Activated CD4-positive, alpha-beta T cell treated with anti-CD3 and anti-CD28 coated beads, Interleukin-2, amount 10 ng/mL, durations not matched to agents 7 days and 5 days (primary cell): ENCODE measurements at regions not wholly inside any gene's neighbourhood (a gene's known extent, or its start where the extent isn't known, plus 50 kb on each side); places are given as distances from the start of the nearest gene placed in this dataset.

Source experiments
- CTCF ChIA-PET: fragments of 350-600 bp; sonication (Branson Sonifier 250); formaldehyde crosslinking; loops from one replicate; lab custom pipeline; 2021; ENCODE audit warnings: antibody characterized with exemption; lab: Charles Lee
- POLR2A ChIA-PET: fragments of 350-600 bp; sonication (Branson Sonifier 250); formaldehyde crosslinking; loops from one replicate; lab custom pipeline; 2021; ENCODE audit warnings: antibody characterized with exemption; lab: Charles Lee
- DNase-seq: peaks from one replicate; pipeline ENCODE4 v3.0.0-alpha.2; 2020
- H3K27ac Mint-ChIP-seq: one replicate; pipeline ENCODE4 v1.8.0; 2021; ENCODE audit warnings: mild to moderate bottlenecking, moderate library complexity, mixed read lengths
- H3K27me3 Mint-ChIP-seq: one replicate; pipeline ENCODE4 v1.8.0; 2021; ENCODE audit warnings: mixed read lengths
- H3K36me3 Mint-ChIP-seq: one replicate; pipeline ENCODE4 v1.8.0; 2021; ENCODE audit warnings: low read depth, mixed read lengths
- H3K4me1 Mint-ChIP-seq: one replicate; pipeline ENCODE4 v1.8.0; 2021; ENCODE audit warnings: mixed read lengths
- H3K4me3 Mint-ChIP-seq: one replicate; pipeline ENCODE4 v1.8.0; 2021; ENCODE audit warnings: mild to moderate bottlenecking, moderate library complexity, mixed read lengths
- H3K9me3 Mint-ChIP-seq: one replicate; pipeline ENCODE4 v1.8.0; 2021; ENCODE audit warnings: mixed read lengths

DNA sequence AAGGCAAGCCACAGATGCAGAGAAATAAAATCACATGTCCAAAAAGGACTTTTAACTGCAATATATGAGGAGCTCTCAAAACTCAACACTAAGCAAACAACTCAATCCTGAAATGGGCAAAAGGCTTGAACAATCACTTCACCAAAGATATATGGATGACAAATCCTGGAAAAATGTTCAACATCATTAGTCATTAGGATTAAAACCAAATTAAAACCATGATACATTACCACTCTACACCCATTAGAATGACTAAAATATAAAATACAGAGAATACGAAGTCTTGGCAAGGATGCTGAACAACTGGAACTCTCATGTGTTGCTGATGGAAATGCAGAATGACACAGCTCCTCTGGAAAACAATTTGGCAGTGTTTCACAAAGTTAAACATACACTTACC, 277.4 kb downstream of the TLE1 start:
- Mint-ChIP-seq H3K27ac (no peak overlapping the region), H3K4me1 (no peaks in the 10 kb centered on the region), H3K27me3 (no peaks in the 10 kb centered on the region), H3K9me3 (no peaks in the 10 kb centered on the region), H3K36me3 (no peaks in the 10 kb centered on the region), H3K4me3 (no peak overlapping the region)
- no peak for DNase-seq
- POLR2A ChIA-PET = no interaction called here
- CTCF ChIA-PET = no interaction called here

GRCh38 chr9:81410201-81410600, 279.1 kb downstream of the TLE1 start:
- H3K9me3 Mint-ChIP-seq = no peaks in the 10 kb centered on the region
- H3K4me3 Mint-ChIP-seq = no peak overlapping the region
- H3K4me1 Mint-ChIP-seq = no peaks in the 10 kb centered on the region
- no peaks in the 10 kb centered on the region for H3K36me3 Mint-ChIP-seq
- H3K27me3 Mint-ChIP-seq = no peaks in the 10 kb centered on the region
- ChIA-PET POLR2A (no interaction called here), CTCF (no interaction called here)
- H3K27ac Mint-ChIP-seq = no peak overlapping the region
- DNase-seq = no peak

DNA sequence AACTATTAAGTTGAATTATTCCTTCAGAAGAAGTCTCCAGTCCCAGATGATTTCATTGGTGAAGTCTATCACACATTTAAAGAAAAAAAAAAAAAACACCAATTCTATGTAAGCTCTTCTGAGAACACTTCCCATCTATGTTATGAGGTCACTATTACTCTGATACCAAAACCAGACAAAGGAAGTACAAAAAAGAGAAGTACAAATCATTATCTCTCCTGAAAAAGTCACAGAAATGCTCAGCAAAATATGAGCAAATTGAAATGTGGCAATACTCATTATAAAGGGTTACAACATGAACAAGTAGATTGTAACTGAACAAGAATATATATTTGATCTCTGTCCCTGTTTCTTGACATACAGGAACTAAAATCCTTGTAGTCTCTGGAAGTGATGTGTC, 280.4 kb downstream of the TLE1 start:
- ChIA-PET POLR2A (no interaction called here), CTCF (interaction anchor here (0.6 kb wide), 1 partner anchor 10 kb away, joined by 3 read pairs; no protein-coding TSS in a partner anchor)
- Mint-ChIP-seq H3K9me3 (no peaks in the 10 kb centered on the region), H3K27me3 (no peaks in the 10 kb centered on the region), H3K4me3 (no peak overlapping the region), H3K27ac (no peak overlapping the region), H3K4me1 (no peaks in the 10 kb centered on the region), H3K36me3 (no peaks in the 10 kb centered on the region)
- no peak for DNase-seq

GRCh38 chr9:81404931-81405598, 284.3 kb downstream of the TLE1 start:
- POLR2A ChIA-PET = no interaction called here
- no peak overlapping the region for H3K27ac Mint-ChIP-seq
- CTCF ChIA-PET = no interaction called here
- H3K4me1 Mint-ChIP-seq = no peaks in the 10 kb centered on the region
- no peaks in the 10 kb centered on the region for H3K36me3 Mint-ChIP-seq
- no peak overlapping the region for H3K4me3 Mint-ChIP-seq
- no peaks in the 10 kb centered on the region for H3K27me3 Mint-ChIP-seq
- no peak for DNase-seq
- no peaks in the 10 kb centered on the region for H3K9me3 Mint-ChIP-seq

GRCh38 chr9:81397481-81398381, 291.6 kb downstream of the TLE1 start:
- CTCF ChIA-PET = no interaction called here
- POLR2A ChIA-PET = no interaction called here
- DNase-seq = no peak
- no peak overlapping the region for H3K4me3 Mint-ChIP-seq
- H3K27me3 Mint-ChIP-seq = no peaks in the 10 kb centered on the region
- H3K4me1 Mint-ChIP-seq = no peaks in the 10 kb centered on the region
- no peak overlapping the region for H3K27ac Mint-ChIP-seq
- no peaks in the 10 kb centered on the region for H3K36me3 Mint-ChIP-seq
- H3K9me3 Mint-ChIP-seq = no peaks in the 10 kb centered on the region

DNA sequence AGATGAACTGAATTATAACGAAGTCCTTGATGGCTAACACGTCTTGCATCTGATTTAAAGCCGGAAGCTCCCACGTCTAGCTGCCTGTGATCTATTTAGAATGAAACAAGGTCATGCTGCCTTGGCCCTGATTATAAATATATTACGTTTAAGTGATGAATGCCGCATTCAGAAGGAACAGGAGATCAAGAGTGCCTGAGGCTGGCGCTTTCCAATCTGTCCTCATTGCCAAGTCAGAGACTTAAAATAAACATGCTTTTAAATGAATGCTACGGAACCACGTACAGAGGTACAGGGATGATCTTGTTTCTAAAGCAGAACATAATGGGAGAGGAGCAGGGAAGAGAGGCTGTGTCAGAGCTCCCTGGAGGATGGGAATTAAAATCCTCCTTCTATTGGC, 292.8 kb downstream of the TLE1 start:
- H3K36me3 Mint-ChIP-seq = no peaks in the 10 kb centered on the region
- no peaks in the 10 kb centered on the region for H3K9me3 Mint-ChIP-seq
- no peaks in the 10 kb centered on the region for H3K4me1 Mint-ChIP-seq
- H3K4me3 Mint-ChIP-seq = no peak overlapping the region
- ChIA-PET POLR2A (no interaction called here), CTCF (no interaction called here)
- no peak for DNase-seq
- H3K27ac Mint-ChIP-seq = no peak overlapping the region
- H3K27me3 Mint-ChIP-seq = no peaks in the 10 kb centered on the region

DNA sequence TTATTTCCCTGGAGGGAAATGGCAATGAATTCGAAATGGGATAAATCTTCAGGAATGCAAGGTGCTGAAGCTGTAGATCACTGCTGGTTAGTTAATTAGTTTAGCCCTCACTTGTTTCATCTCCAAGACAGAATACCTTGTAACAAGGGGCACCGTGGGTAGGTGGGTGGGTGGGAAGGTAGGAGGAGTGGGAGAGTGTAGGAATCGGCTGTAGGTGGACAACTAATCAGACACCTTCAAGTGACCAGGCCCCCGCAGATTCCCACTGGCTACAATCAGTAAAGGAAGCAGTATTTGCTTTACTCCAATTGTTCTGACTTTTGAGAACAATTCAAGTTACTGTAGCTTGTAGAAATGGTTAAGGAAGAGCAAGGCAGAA, 293.7 kb downstream of the TLE1 start:
- H3K9me3 Mint-ChIP-seq = no peaks in the 10 kb centered on the region
- H3K27ac Mint-ChIP-seq = no peak overlapping the region
- DNase-seq = no peak
- H3K4me1 Mint-ChIP-seq = no peaks in the 10 kb centered on the region
- CTCF ChIA-PET = no interaction called here
- H3K36me3 Mint-ChIP-seq = no peaks in the 10 kb centered on the region
- POLR2A ChIA-PET = no interaction called here
- no peak overlapping the region for H3K4me3 Mint-ChIP-seq
- H3K27me3 Mint-ChIP-seq = no peaks in the 10 kb centered on the region

GRCh38 chr9:81394881-81395675, 294.3 kb downstream of the TLE1 start:
- Mint-ChIP-seq H3K27me3 (no peaks in the 10 kb centered on the region), H3K4me3 (no peak overlapping the region), H3K4me1 (no peaks in the 10 kb centered on the region), H3K27ac (no peak overlapping the region), H3K36me3 (no peaks in the 10 kb centered on the region), H3K9me3 (no peaks in the 10 kb centered on the region)
- ChIA-PET POLR2A (no interaction called here), CTCF (no interaction called here)
- no peak for DNase-seq

DNA sequence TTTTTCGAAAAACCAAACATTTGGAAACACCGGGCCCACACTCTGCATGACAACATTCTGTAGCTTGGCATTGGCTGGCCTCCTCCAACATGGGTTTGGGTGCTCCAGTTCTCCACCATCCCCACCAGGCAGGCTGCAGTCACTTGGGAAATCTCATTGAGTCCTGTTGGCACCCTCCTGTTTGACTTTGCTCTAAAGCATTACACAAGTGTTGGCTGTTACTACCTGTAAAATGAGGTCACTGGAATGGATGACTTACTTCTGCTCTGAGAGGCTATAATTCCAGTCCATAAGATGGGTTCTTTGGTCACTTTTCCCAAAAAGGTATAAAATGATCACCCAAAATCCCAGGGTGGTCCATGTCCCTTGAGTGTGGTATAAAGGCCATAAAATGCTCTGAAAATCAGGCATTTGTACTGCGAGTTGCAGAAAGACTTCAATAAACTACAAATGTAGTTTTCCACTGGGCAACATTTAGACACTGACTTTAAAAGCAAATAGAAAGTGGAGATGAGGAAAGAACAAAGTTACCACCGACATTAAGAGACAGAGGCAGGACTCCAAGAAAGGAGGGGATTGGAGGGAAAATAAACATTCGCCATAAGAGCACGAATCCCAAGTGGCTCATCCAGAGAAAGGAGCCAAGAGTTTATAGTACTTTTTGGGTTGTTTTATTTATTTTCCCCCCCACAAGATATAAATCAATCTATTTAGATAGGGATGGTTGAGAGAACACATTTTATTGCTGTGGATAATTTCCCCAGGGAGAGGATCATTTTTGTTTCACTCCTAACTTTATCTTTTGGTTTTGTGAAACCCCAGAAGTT, 295.1 kb downstream of the TLE1 start:
- Mint-ChIP-seq H3K4me3 (no peak overlapping the region), H3K4me1 (no peaks in the 10 kb centered on the region), H3K27ac (no peak overlapping the region), H3K36me3 (no peaks in the 10 kb centered on the region), H3K27me3 (no peaks in the 10 kb centered on the region), H3K9me3 (no peaks in the 10 kb centered on the region)
- CTCF ChIA-PET = no interaction called here
- no peak for DNase-seq
- POLR2A ChIA-PET = no interaction called here

GRCh38 chr9:81391457-81391825, 297.9 kb downstream of the TLE1 start:
- no peak overlapping the region for H3K4me3 Mint-ChIP-seq
- no peaks in the 10 kb centered on the region for H3K27me3 Mint-ChIP-seq
- no peak for DNase-seq
- no peaks in the 10 kb centered on the region for H3K9me3 Mint-ChIP-seq
- CTCF ChIA-PET = no interaction called here
- POLR2A ChIA-PET = no interaction called here
- no peaks in the 10 kb centered on the region for H3K4me1 Mint-ChIP-seq
- H3K36me3 Mint-ChIP-seq = no peaks in the 10 kb centered on the region
- no peak overlapping the region for H3K27ac Mint-ChIP-seq

GRCh38 chr9:81390792-81391456, 298.4 kb downstream of the TLE1 start:
- no peaks in the 10 kb centered on the region for H3K9me3 Mint-ChIP-seq
- POLR2A ChIA-PET = no interaction called here
- H3K4me1 Mint-ChIP-seq = no peaks in the 10 kb centered on the region
- CTCF ChIA-PET = no interaction called here
- no peak for DNase-seq
- H3K27ac Mint-ChIP-seq = no peak overlapping the region
- H3K36me3 Mint-ChIP-seq = no peaks in the 10 kb centered on the region
- H3K4me3 Mint-ChIP-seq = no peak overlapping the region
- H3K27me3 Mint-ChIP-seq = no peaks in the 10 kb centered on the region

DNA sequence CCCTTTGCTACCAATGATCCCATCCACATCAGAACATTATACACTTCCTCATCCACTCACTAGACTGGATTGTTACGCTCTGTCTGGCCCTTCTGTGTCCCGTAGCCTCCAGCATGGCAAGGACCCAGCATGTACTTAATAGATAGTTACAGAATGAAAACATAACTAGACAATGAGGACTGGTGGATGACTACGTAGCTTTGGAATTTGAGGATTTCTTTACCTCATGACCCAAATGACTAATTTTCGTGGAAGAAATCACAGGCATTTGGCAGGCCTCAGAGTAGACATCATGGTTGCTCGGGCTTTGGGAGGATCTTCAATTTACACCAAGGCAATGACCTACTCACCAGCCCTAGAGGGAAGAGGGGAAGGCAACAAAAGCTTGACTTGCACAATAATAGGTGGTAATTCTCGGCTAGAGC, 299.8 kb downstream of the TLE1 start:
- H3K27ac Mint-ChIP-seq = no peak overlapping the region
- H3K4me1 Mint-ChIP-seq = no peaks in the 10 kb centered on the region
- no peak overlapping the region for H3K4me3 Mint-ChIP-seq
- POLR2A ChIA-PET = no interaction called here
- no peaks in the 10 kb centered on the region for H3K36me3 Mint-ChIP-seq
- no peak for DNase-seq
- no peaks in the 10 kb centered on the region for H3K27me3 Mint-ChIP-seq
- CTCF ChIA-PET = no interaction called here
- H3K9me3 Mint-ChIP-seq = no peaks in the 10 kb centered on the region
